Aorta (tissue), 5 donors: ENCODE measurements at regions not wholly inside any gene's neighbourhood (a gene's known extent, or its start where the extent isn't known, plus 50 kb on each side); places are given as distances from the start of the nearest gene placed in this dataset.

Source experiments
- ATAC-seq: fragments of 200-7000 bp; cut with Tn5 transposase; one replicate; pipeline ENCODE4 v1.9.1; 2022; ENCODE audit warnings: moderate library complexity; ENCODE audit not compliant: low FRiP score
- DNase-seq, 2 donors: peaks; one replicate each; pipeline ENCODE4 v3.0.0-alpha.2; 2020
- H3K27ac ChIP-seq, 2 donors: one replicate each; pipeline ENCODE4 v1.5.1; 2013; ENCODE audit warnings: low read length in 2 of 2, mild to moderate bottlenecking in 2 of 2, moderate library complexity in 2 of 2, control low read depth in 1 of 2, inconsistent platforms in 1 of 2, low read depth in 1 of 2
- H3K27me3 ChIP-seq, 2 donors: one replicate each; pipeline ENCODE4 v1.6.1; 2013; ENCODE audit warnings: control low read depth in 1 of 2, low read length in 1 of 2, mild to moderate bottlenecking in 1 of 2, moderate library complexity in 1 of 2; ENCODE audit not compliant: insufficient read depth in 2 of 2, control insufficient read depth in 1 of 2
- H3K36me3 ChIP-seq, 2 donors: one replicate each; pipeline ENCODE4 v1.6.1; 2013; ENCODE audit warnings: control low read depth in 1 of 2, low read length in 1 of 2, mild to moderate bottlenecking in 1 of 2; ENCODE audit not compliant: insufficient read depth in 2 of 2, control insufficient read depth in 1 of 2
- H3K4me1 ChIP-seq, 2 donors: one replicate each; pipeline ENCODE4 v1.6.1; 2013; ENCODE audit warnings: low read length in 2 of 2, control low read depth in 1 of 2, mild to moderate bottlenecking in 1 of 2, moderate library complexity in 1 of 2; ENCODE audit not compliant: insufficient read depth in 2 of 2, control insufficient read depth in 1 of 2
- H3K4me3 ChIP-seq, 2 donors: one replicate each; pipeline ENCODE4 v1.5.1; 2013; ENCODE audit warnings: low read length in 2 of 2, control low read depth in 1 of 2, mild to moderate bottlenecking in 1 of 2
- H3K9me3 ChIP-seq: one replicate; pipeline ENCODE4 v1.6.1; 2013; ENCODE audit warnings: mild to moderate bottlenecking, low read length; ENCODE audit not compliant: control insufficient read depth
- WGBS, 2 donors: extraction: QIAGEN DNeasy Blood & Tissue Kit; methylation state at CpG; one replicate each; pipeline ENCODE4 v1.1.7; 2013; 5-methylcytosine and 5-hydroxymethylcytosine counted together
- intact Hi-C, 2 donors: fragments of 100-400 bp; cut with DNase I; formaldehyde crosslinking; loops; one replicate each; pipeline versions ENCODE4 v1.14.2 to v1.15.0; 2022
- donor health status: healthy with polysubstance abuse.
- donor health status: Bipolar disorder and iron deficiency.
- donor health status: DM: no; HTN: no; CAD: no.
- donor health status: DM: no; HTN: no; CAD: no.
- donor health status: DM: yes; HTN: yes; CAD: no.

GRCh38 chr3:180351601-180352000, 250.4 kb upstream of the TTC14 start:
- no peaks in the 10 kb centered on the region for H3K9me3 ChIP-seq
- DNase-seq, result no peak
- H3K27me3 ChIP-seq, result no peaks in the 10 kb centered on the region
- no peaks in the 10 kb centered on the region for H3K4me1 ChIP-seq
- ATAC-seq, result no peak
- 74% methylated on average over 3 of the region's 3 CpGs for WGBS, 2 donors
- no peaks in the 10 kb centered on the region for H3K36me3 ChIP-seq
- H3K27ac ChIP-seq, result no peak overlapping the region
- no peak overlapping the region for H3K4me3 ChIP-seq
- intact Hi-C loops, result no loop called here

- intact Hi-C loops, result no loop called here
- ATAC-seq (no peak), DNase-seq (no peak)
- Histone ChIP-seq H3K27me3 (no peaks in the 10 kb centered on the region), H3K4me1 (no peaks in the 10 kb centered on the region), H3K4me3 (no peak overlapping the region), H3K27ac (no peak overlapping the region), H3K9me3 (no peaks in the 10 kb centered on the region), H3K36me3 (no peaks in the 10 kb centered on the region)
- 36 to 41% methylated on average over 1 of the region's 1 CpG for WGBS, 2 donors
Measured at GRCh38 chr3:180352261-180352660, 249.7 kb upstream of the TTC14 start.

GRCh38 chr3:180354214-180354613, 247.7 kb upstream of the TTC14 start:
- WGBS, 2 donors, result 75 to 77% methylated on average over 8 of the region's 8 CpGs

GRCh38 chr3:180358179-180358578, 243.8 kb upstream of the TTC14 start:
- no peaks in the 10 kb centered on the region for H3K9me3 ChIP-seq
- H3K36me3 ChIP-seq, result no peaks in the 10 kb centered on the region
- ATAC-seq (no peak), DNase-seq (no peak)
- H3K27ac ChIP-seq, result no peak overlapping the region
- no peaks in the 10 kb centered on the region for H3K27me3 ChIP-seq
- no peak overlapping the region for H3K4me3 ChIP-seq
- H3K4me1 ChIP-seq, result no peaks in the 10 kb centered on the region
- intact Hi-C loops, result no loop called here

More at GRCh38 chr3:180354214-180354613, 247.7 kb upstream of the TTC14 start:
- ATAC-seq, result no peak
- intact Hi-C loops, result no loop called here
- no peaks in the 10 kb centered on the region for H3K4me1 ChIP-seq
- no peaks in the 10 kb centered on the region for H3K27me3 ChIP-seq
- no peaks in the 10 kb centered on the region for H3K9me3 ChIP-seq
- no peaks in the 10 kb centered on the region for H3K36me3 ChIP-seq
- DNase-seq, result no peak
- H3K27ac ChIP-seq, result no peak overlapping the region
- no peak overlapping the region for H3K4me3 ChIP-seq

- Histone ChIP-seq H3K27ac (no peak overlapping the region), H3K4me1 (no peaks in the 10 kb centered on the region), H3K36me3 (no peaks in the 10 kb centered on the region), H3K27me3 (no peaks in the 10 kb centered on the region), H3K4me3 (no peak overlapping the region), H3K9me3 (no peaks in the 10 kb centered on the region)
- no peak for DNase-seq
- intact Hi-C loops, result no loop called here
- ATAC-seq, result no peak
- WGBS, 2 donors, result 64 to 66% methylated on average over 4 of the region's 4 CpGs
Measured at GRCh38 chr3:180359061-180359952, 242.7 kb upstream of the TTC14 start.

- no peak overlapping the region for H3K4me3 ChIP-seq
- H3K27me3 ChIP-seq, result no peaks in the 10 kb centered on the region
- 14 to 26% methylated on average over 2 of the region's 2 CpGs for WGBS, 2 donors
- no peaks in the 10 kb centered on the region for H3K4me1 ChIP-seq
- H3K36me3 ChIP-seq, result no peaks in the 10 kb centered on the region
- ATAC-seq (no peak), DNase-seq (no peak)
- H3K9me3 ChIP-seq, result no peaks in the 10 kb centered on the region
- no peak overlapping the region for H3K27ac ChIP-seq
- intact Hi-C loops, result no loop called here
Measured at GRCh38 chr3:180359953-180360279, 242.0 kb upstream of the TTC14 start.

GRCh38 chr3:180362081-180362480, 239.9 kb upstream of the TTC14 start:
- no peak for DNase-seq
- ATAC-seq, result no peak
- H3K27ac ChIP-seq, result no peak overlapping the region
- peaks cover 2% of the 10 kb centered on the region for H3K9me3 ChIP-seq
- no peaks in the 10 kb centered on the region for H3K4me1 ChIP-seq
- intact Hi-C loops, result no loop called here
- no peaks in the 10 kb centered on the region for H3K36me3 ChIP-seq
- no peaks in the 10 kb centered on the region for H3K27me3 ChIP-seq
- H3K4me3 ChIP-seq, result no peak overlapping the region

GRCh38 chr3:180375831-180376230, 226.1 kb upstream of the TTC14 start:
- Histone ChIP-seq H3K27ac (no peak overlapping the region), H3K4me1 (no peaks in the 10 kb centered on the region), H3K36me3 (no peaks in the 10 kb centered on the region), H3K27me3 (no peaks in the 10 kb centered on the region), H3K9me3 (no peaks in the 10 kb centered on the region), H3K4me3 (no peak overlapping the region)
- WGBS, 2 donors, result 62 to 68% methylated on average over 3 of the region's 3 CpGs
- intact Hi-C loops, result no loop called here
- no peak for DNase-seq
- ATAC-seq, result no peak

- WGBS, 2 donors, result 83 to 85% methylated on average over 4 of the region's 4 CpGs
Measured at GRCh38 chr3:180378496-180378895, 223.5 kb upstream of the TTC14 start.

More at GRCh38 chr3:180378496-180378895, 223.5 kb upstream of the TTC14 start:
- intact Hi-C loops, result no loop called here
- Histone ChIP-seq H3K27ac (no peak overlapping the region), H3K36me3 (no peaks in the 10 kb centered on the region), H3K4me3 (no peak overlapping the region), H3K4me1 (no peaks in the 10 kb centered on the region), H3K9me3 (no peaks in the 10 kb centered on the region), H3K27me3 (no peaks in the 10 kb centered on the region)
- DNase-seq, result no peak
- ATAC-seq, result no peak
